Stomach (tissue), 8 donors: ENCODE measurements at regions not wholly inside any gene's neighbourhood (a gene's known extent, or its start where the extent isn't known, plus 50 kb on each side); places are given as distances from the start of the nearest gene placed in this dataset.

Source experiments
- DNase-seq, 2 donors: peaks; one replicate each; pipeline versions ENCODE4 v3.0.0 to v3.0.0-alpha.2; 2013 to 2019
- H3K27ac ChIP-seq, 5 donors: fragments of 200-600 bp in 4 of 5; sonication (generic) in 4 of 5; one replicate each; pipeline ENCODE4 v1.5.1; 2013 to 2019; ENCODE audit warnings: mild to moderate bottlenecking in 1 of 5, moderate library complexity in 1 of 5
- H3K27me3 ChIP-seq, 3 donors: fragments of 200-600 bp; sonication (generic); one replicate each; pipeline ENCODE4 v1.5.1; 2017 to 2019; ENCODE audit warnings: mixed run types in 1 of 3
- H3K36me3 ChIP-seq, 4 donors: fragments of 200-600 bp; sonication (generic); 1 replicate in 3 of 4; 2 replicates in 1 of 4; pipeline ENCODE4 v1.5.1; 2016 to 2019
- H3K4me1 ChIP-seq, 4 donors: fragments of 200-600 bp; sonication (generic); one replicate each; pipeline ENCODE4 v1.5.1; 2016 to 2019
- H3K4me3 ChIP-seq, 4 donors: fragments of 200-600 bp; sonication (generic) in 3 of 4; one replicate each; pipeline ENCODE4 v1.5.1; 2016 to 2019; ENCODE audit warnings: mild to moderate bottlenecking in 1 of 4
- H3K9me3 ChIP-seq, 4 donors: fragments of 200-600 bp; sonication (generic); one replicate each; pipeline ENCODE4 v1.5.1; 2016 to 2019
- EP300 ChIP-seq: sonication (generic); formaldehyde crosslinking; IDR thresholded peaks from one replicate; pipeline ENCODE4 v1.6.1; 2017; ENCODE audit warnings: antibody characterized with exemption
- POLR2A ChIP-seq, 4 donors: fragments of 450-650 bp; IDR thresholded peaks; one replicate each; pipeline ENCODE4 v1.6.1; 2016; ENCODE audit warnings: antibody characterized with exemption in 4 of 4, control low read depth in 2 of 4, mild to moderate bottlenecking in 1 of 4, moderate library complexity in 1 of 4
- POLR2AphosphoS5 ChIP-seq, 3 donors: sonication (generic); formaldehyde crosslinking; IDR thresholded peaks; one replicate each; pipeline ENCODE4 v1.6.1; 2016; ENCODE audit warnings: antibody characterized with exemption in 3 of 3
- WGBS, 5 donors: extraction: QIAGEN DNeasy Blood & Tissue Kit in 3 of 5; methylation state at CpG; one replicate each; pipeline versions ENCODE4 v1.1.5 to v1.1.7; 2013 to 2018; 5-methylcytosine and 5-hydroxymethylcytosine counted together
- intact Hi-C: fragments of 100-400 bp; cut with DNase I; formaldehyde crosslinking; loops from one replicate; pipeline ENCODE4 v1.15.1; 2023; ENCODE audit warnings: low total_unique reads
- TF ChIP-seq, protein P1 (sequence below), 7 experiments: fragments of 450-650 bp in 4 of 7; fragments of 200-600 bp in 3 of 7; sonication (generic) in 3 of 7; IDR thresholded peaks; one replicate each; pipeline ENCODE4 v1.5.1; 2016 to 2019; ENCODE audit warnings: antibody characterized with exemption in 7 of 7, control low read depth in 2 of 7, mild to moderate bottlenecking in 1 of 7
- donor health status: healthy with polysubstance abuse.
- donor health status: Bipolar disorder and iron deficiency.
- donor health status: healthy.

- no peaks in the 10 kb centered on the region for H3K36me3 ChIP-seq
- no peaks in the 10 kb centered on the region for H3K4me1 ChIP-seq
- 67 to 75% (median 68%) methylated on average over 6 of the region's 6 CpGs for WGBS, 5 donors
- H3K9me3 ChIP-seq, result no peaks in the 10 kb centered on the region
- H3K27me3 ChIP-seq, result no peaks in the 10 kb centered on the region
- intact Hi-C loops, result no loop called here
- H3K27ac ChIP-seq, result peak overlapping the region in 2 of 5 donors; percentile 59 to 65
- DNase-seq, result no peak
- no peak overlapping the region for H3K4me3 ChIP-seq
- TF ChIP-seq POLR2A (IDR thresholded peaks at IDR 0.05) (no peak), EP300 (no peak), POLR2AphosphoS5 (IDR thresholded peaks at IDR 0.05) (no peak)
- TF ChIP-seq, protein P1, sequence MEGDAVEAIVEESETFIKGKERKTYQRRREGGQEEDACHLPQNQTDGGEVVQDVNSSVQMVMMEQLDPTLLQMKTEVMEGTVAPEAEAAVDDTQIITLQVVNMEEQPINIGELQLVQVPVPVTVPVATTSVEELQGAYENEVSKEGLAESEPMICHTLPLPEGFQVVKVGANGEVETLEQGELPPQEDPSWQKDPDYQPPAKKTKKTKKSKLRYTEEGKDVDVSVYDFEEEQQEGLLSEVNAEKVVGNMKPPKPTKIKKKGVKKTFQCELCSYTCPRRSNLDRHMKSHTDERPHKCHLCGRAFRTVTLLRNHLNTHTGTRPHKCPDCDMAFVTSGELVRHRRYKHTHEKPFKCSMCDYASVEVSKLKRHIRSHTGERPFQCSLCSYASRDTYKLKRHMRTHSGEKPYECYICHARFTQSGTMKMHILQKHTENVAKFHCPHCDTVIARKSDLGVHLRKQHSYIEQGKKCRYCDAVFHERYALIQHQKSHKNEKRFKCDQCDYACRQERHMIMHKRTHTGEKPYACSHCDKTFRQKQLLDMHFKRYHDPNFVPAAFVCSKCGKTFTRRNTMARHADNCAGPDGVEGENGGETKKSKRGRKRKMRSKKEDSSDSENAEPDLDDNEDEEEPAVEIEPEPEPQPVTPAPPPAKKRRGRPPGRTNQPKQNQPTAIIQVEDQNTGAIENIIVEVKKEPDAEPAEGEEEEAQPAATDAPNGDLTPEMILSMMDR (IDR thresholded peaks at IDR 0.05), result no peak
Measured at GRCh38 chr4:26152056-26152455, 168.8 kb upstream of the RBPJ start.

DNA sequence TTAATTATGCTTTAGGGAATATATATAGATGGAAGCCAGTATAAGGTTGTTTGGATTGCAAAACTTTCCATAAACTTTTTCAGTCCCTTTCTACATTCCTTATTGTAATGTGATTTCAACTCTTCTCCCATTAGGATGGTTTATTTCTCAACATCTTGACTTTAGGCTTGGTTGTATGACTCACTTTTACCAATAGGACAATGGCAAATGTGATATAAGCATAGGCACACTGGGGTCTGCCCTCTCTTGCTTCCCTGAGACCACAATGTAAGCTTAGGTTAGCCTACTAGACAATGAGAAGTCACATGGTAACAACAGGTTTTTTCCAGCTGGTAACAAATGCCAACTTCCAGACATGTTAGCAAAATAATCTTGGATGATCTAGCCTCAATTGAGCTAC lies 163.3 kb upstream of the RBPJ start:
- H3K36me3 ChIP-seq, result no peaks in the 10 kb centered on the region
- intact Hi-C loops, result no loop called here
- no peak overlapping the region for H3K4me3 ChIP-seq
- no peak for DNase-seq
- no peaks in the 10 kb centered on the region for H3K27me3 ChIP-seq
- peaks cover 0 to 4% (median 0%) of the 10 kb centered on the region in 4 donors for H3K4me1 ChIP-seq
- TF ChIP-seq, protein P1 (IDR thresholded peaks at IDR 0.05), result no peak
- TF ChIP-seq POLR2AphosphoS5 (IDR thresholded peaks at IDR 0.05) (no peak), POLR2A (IDR thresholded peaks at IDR 0.05) (no peak), EP300 (no peak)
- no peak overlapping the region for H3K27ac ChIP-seq
- H3K9me3 ChIP-seq, result no peaks in the 10 kb centered on the region

GRCh38 chr4:26160591-26160990 lies 160.2 kb upstream of the RBPJ start:
- peaks cover 0 to 4% (median 0%) of the 10 kb centered on the region in 4 donors for H3K4me1 ChIP-seq
- no peak overlapping the region for H3K27ac ChIP-seq
- H3K4me3 ChIP-seq, result no peak overlapping the region
- no peaks in the 10 kb centered on the region for H3K36me3 ChIP-seq
- intact Hi-C loops, result no loop called here
- no peaks in the 10 kb centered on the region for H3K27me3 ChIP-seq
- WGBS, 5 donors, result 95 to 99% (median 97%) methylated on average over 3 of the region's 3 CpGs
- DNase-seq, result no peak
- H3K9me3 ChIP-seq, result no peaks in the 10 kb centered on the region
- TF ChIP-seq, protein P1 (IDR thresholded peaks at IDR 0.05), result no peak
- TF ChIP-seq EP300, result no peak
- no peak for TF ChIP-seq POLR2A (IDR thresholded peaks at IDR 0.05)

DNA sequence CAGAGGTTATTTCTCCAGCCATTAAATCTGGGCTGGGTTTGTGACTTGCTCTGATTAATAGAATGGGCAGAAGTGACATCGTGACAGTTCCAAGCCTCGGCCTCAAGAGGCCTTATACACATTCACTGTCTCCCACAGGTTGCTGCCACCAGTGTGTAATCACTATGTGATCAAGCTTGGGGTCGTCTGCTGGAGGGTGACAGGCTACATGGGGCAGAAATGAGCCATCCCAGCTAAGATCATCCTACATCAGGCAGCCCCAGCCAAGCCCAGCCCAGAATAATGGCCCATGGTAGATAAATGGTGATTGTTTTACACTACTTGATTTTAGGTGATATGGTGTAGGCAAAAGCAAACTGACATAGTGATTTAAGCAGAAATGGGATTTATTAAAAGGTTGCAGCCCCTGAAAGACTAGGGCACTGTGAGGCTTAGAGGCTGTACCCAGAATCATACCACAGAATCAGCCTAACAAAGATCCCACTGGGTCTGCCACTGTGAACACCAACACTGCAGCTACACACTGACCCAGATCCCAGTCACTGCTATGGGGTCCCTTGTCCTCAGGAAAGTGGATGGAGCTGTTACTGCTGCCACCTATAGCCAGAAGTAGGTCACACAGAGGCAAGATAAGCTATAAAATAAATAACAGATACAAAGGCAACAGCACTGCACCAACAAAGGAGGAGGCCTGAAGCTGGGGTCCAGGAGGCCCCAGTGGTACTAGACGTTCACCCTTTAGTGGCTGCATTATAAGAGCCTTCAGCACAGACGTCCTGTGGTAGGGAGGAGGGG lies 159.6 kb upstream of the RBPJ start:
- 67 to 80% (median 71%) methylated on average over 5 of the region's 5 CpGs for WGBS, 5 donors
- intact Hi-C loops, result no loop called here
- Histone ChIP-seq H3K27ac (no peak overlapping the region), H3K9me3 (no peaks in the 10 kb centered on the region), H3K27me3 (no peaks in the 10 kb centered on the region), H3K36me3 (no peaks in the 10 kb centered on the region), H3K4me1 (peaks cover 0 to 4% (median 0%) of the 10 kb centered on the region in 4 donors), H3K4me3 (no peak overlapping the region)
- peak in 1 of 2 donors; percentile 64 for DNase-seq
- TF ChIP-seq EP300, result no peak
- no peak for TF ChIP-seq POLR2A (IDR thresholded peaks at IDR 0.05)
- TF ChIP-seq, protein P1 (IDR thresholded peaks at IDR 0.05), result no peak
- no peak for TF ChIP-seq POLR2AphosphoS5 (IDR thresholded peaks at IDR 0.05)
